ENCODE measurements at regions not wholly inside any gene's neighbourhood (a gene's known extent, or its start where the extent isn't known, plus 50 kb on each side); places are given as distances from the start of the nearest gene placed in this dataset.

GRCh38 chr6:22221211-22221610 is 75.6 kb downstream of the PRL start:
- TF ChIP-seq, protein P1, sequence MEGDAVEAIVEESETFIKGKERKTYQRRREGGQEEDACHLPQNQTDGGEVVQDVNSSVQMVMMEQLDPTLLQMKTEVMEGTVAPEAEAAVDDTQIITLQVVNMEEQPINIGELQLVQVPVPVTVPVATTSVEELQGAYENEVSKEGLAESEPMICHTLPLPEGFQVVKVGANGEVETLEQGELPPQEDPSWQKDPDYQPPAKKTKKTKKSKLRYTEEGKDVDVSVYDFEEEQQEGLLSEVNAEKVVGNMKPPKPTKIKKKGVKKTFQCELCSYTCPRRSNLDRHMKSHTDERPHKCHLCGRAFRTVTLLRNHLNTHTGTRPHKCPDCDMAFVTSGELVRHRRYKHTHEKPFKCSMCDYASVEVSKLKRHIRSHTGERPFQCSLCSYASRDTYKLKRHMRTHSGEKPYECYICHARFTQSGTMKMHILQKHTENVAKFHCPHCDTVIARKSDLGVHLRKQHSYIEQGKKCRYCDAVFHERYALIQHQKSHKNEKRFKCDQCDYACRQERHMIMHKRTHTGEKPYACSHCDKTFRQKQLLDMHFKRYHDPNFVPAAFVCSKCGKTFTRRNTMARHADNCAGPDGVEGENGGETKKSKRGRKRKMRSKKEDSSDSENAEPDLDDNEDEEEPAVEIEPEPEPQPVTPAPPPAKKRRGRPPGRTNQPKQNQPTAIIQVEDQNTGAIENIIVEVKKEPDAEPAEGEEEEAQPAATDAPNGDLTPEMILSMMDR (conservative IDR thresholded peaks at IDR 0.05; ENCODE audit: low read length), result no peak
- no peak for TF ChIP-seq EZH2phosphoT487 (IDR thresholded peaks at IDR 0.05; ENCODE audit: borderline replicate concordance, low read depth, low read length)
